H1 (cell line): ENCODE measurements at regions not wholly inside any gene's neighbourhood (a gene's known extent, or its start where the extent isn't known, plus 50 kb on each side); places are given as distances from the start of the nearest gene placed in this dataset.

Experiments
- CTCF ChIA-PET: fragments of 300-600 bp; sonication (Branson Sonifier 250); formaldehyde crosslinking; loops from one replicate; lab custom pipeline; 2021; ENCODE audit not compliant: partially characterized antibody; lab: Charles Lee
- POLR2A ChIA-PET: fragments of 300-600 bp; sonication (Branson Sonifier 250); formaldehyde crosslinking; loops from one replicate; lab custom pipeline; 2021; ENCODE audit warnings: inconsistent platforms; ENCODE audit not compliant: partially characterized antibody; lab: Charles Lee
- DNase-seq, 2 experiments: peaks; one replicate each; pipeline versions ENCODE4 v3.0.0 to v3.0.0-alpha.2; 2010 to 2022; ENCODE audit warnings: low spot score in 2 of 2, low read depth in 1 of 2, mixed read lengths in 1 of 2
- FAIRE-seq: peaks from 2 replicates; lab custom pipeline; 2011; peaks lifted over from hg19 to GRCh38; lab: Jason Lieb, UNC
- H2AFZ ChIP-seq: 2 replicates; pipeline ENCODE4 v1.8.1; 2012; ENCODE audit warnings: low read length, inconsistent platforms
- H2AK5ac ChIP-seq: 2 replicates; pipeline ENCODE4 v1.6.1; 2013; ENCODE audit warnings: low read depth, low read length
- H2BK120ac ChIP-seq: replicated peaks from 2 replicates; pipeline ENCODE3; 2013; ENCODE audit warnings: low read depth, low read length, inconsistent platforms
- H2BK12ac ChIP-seq: 2 replicates; pipeline ENCODE4 v1.6.1; 2013; ENCODE audit warnings: low read depth, low read length
- H2BK15ac ChIP-seq: 2 replicates; pipeline ENCODE4 v1.6.1; 2013; ENCODE audit warnings: low read length
- H2BK20ac ChIP-seq: 2 replicates; pipeline ENCODE4 v1.6.1; 2013; ENCODE audit warnings: low read length
- H2BK5ac ChIP-seq: 2 replicates; pipeline ENCODE4 v1.6.1; 2013; ENCODE audit warnings: low read depth, low read length
- H3K14ac ChIP-seq: 2 replicates; pipeline ENCODE4 v1.6.1; 2013; ENCODE audit warnings: inconsistent platforms; ENCODE audit not compliant: insufficient read length
- H3K18ac ChIP-seq: 2 replicates; pipeline ENCODE4 v1.6.1; 2013; ENCODE audit warnings: low read length; ENCODE audit errors: extremely low read depth
- H3K23ac ChIP-seq: 2 replicates; pipeline ENCODE4 v1.6.1; 2013; ENCODE audit warnings: inconsistent platforms; ENCODE audit not compliant: insufficient read length
- H3K23me2 ChIP-seq: 2 replicates; pipeline ENCODE4 v1.6.1; 2013; ENCODE audit warnings: low read depth, low read length
- H3K27ac ChIP-seq: 2 replicates; pipeline ENCODE4 v1.6.1; 2011; ENCODE audit warnings: low read depth, low read length, inconsistent platforms
- H3K27me3 ChIP-seq, 4 experiments: replicated peaks in 1 of 4; 1 replicate in 1 of 4; 2 replicates in 3 of 4; pipeline versions ENCODE4 v1.6.1 to v1.8.1; 2011 to 2013; ENCODE audit warnings: low read length in 3 of 4, mild to moderate bottlenecking in 3 of 4, inconsistent platforms in 2 of 4, mixed read lengths in 2 of 4, moderate library complexity in 1 of 4; ENCODE audit not compliant: control insufficient read depth in 3 of 4, insufficient read depth in 3 of 4; ENCODE audit errors: extremely low read depth in 1 of 4
- H3K36me3 ChIP-seq, 4 experiments: 2 replicates each; pipeline versions ENCODE4 v1.6.1 to v1.8.1; 2011 to 2013; ENCODE audit warnings: mild to moderate bottlenecking in 4 of 4, low read length in 3 of 4, moderate library complexity in 2 of 4, control low read depth in 1 of 4, inconsistent platforms in 1 of 4; ENCODE audit not compliant: insufficient read depth in 4 of 4, control insufficient read depth in 2 of 4
- H3K4ac ChIP-seq: replicated peaks from 2 replicates; pipeline ENCODE3; 2013; ENCODE audit warnings: low read length, low read depth, mixed read lengths, inconsistent platforms; ENCODE audit not compliant: insufficient read length
- H3K4me1 ChIP-seq, 4 experiments: replicated peaks in 1 of 4; 1 replicate in 1 of 4; 2 replicates in 3 of 4; pipeline versions ENCODE4 v1.6.1 to v1.8.1; 2011 to 2013; ENCODE audit warnings: low read length in 3 of 4, inconsistent platforms in 2 of 4, mixed read lengths in 1 of 4; ENCODE audit not compliant: insufficient read depth in 4 of 4, control insufficient read depth in 3 of 4
- H3K4me2 ChIP-seq, 2 experiments: 2 replicates each; pipeline versions ENCODE4 v1.6.1 to v1.8.1; 2011 to 2013; ENCODE audit warnings: low read depth in 2 of 2, low read length in 2 of 2, control low read depth in 1 of 2, inconsistent platforms in 1 of 2, mild to moderate bottlenecking in 1 of 2; ENCODE audit not compliant: insufficient read depth in 1 of 2
- H3K4me3 ChIP-seq, 4 experiments: fragments of 200-600, 300-600 bp in 1 of 4; sonication (generic), shearing (Covaris generic), sonication (Bioruptor Twin) in 1 of 4; 2 replicates each; pipeline versions ENCODE4 v1.5.1 to v1.8.1; 2011 to 2016; ENCODE audit warnings: low read length in 4 of 4, low read depth in 3 of 4, control low read depth in 2 of 4, inconsistent platforms in 2 of 4, mild to moderate bottlenecking in 2 of 4, mixed read lengths in 1 of 4, moderate library complexity in 1 of 4; ENCODE audit not compliant: insufficient read depth in 2 of 4; ENCODE audit errors: extremely low read depth in 1 of 4
- H3K56ac ChIP-seq: replicated peaks from 2 replicates; pipeline ENCODE3; 2013; ENCODE audit warnings: low read depth, mild to moderate bottlenecking, mixed read lengths, low read length, inconsistent platforms; ENCODE audit not compliant: insufficient read length
- H3K79me1 ChIP-seq: 2 replicates; pipeline ENCODE4 v1.6.1; 2013; ENCODE audit warnings: low read depth, low read length, control low read depth
- H3K79me2 ChIP-seq, 2 experiments: 2 replicates each; pipeline versions ENCODE4 v1.6.1 to v1.8.1; 2012 to 2013; ENCODE audit warnings: low read length in 2 of 2, mild to moderate bottlenecking in 2 of 2, inconsistent platforms in 1 of 2; ENCODE audit not compliant: insufficient read depth in 2 of 2, control insufficient read depth in 1 of 2
- H3K9ac ChIP-seq, 4 experiments: replicated peaks in 1 of 4; 1 replicate in 1 of 4; 2 replicates in 3 of 4; pipeline versions ENCODE4 v1.6.1 to v1.8.1; 2011 to 2013; ENCODE audit warnings: low read depth in 3 of 4, low read length in 3 of 4, control low read depth in 2 of 4, mild to moderate bottlenecking in 2 of 4, moderate library complexity in 2 of 4, inconsistent platforms in 1 of 4; ENCODE audit errors: extremely low read depth in 1 of 4
- H3K9me3 ChIP-seq, 2 experiments: 2 replicates each; pipeline versions ENCODE4 v1.6.1 to v1.8.1; 2012 to 2013; ENCODE audit warnings: mild to moderate bottlenecking in 2 of 2, moderate library complexity in 2 of 2, control low read depth in 1 of 2, inconsistent platforms in 1 of 2, low read depth in 1 of 2, low read length in 1 of 2, mixed read lengths in 1 of 2; ENCODE audit not compliant: insufficient read depth in 2 of 2
- H4K20me1 ChIP-seq, 2 experiments: replicated peaks in 1 of 2; 2 replicates each; pipeline versions ENCODE3 to v1.8.1; 2011 to 2013; ENCODE audit warnings: inconsistent platforms in 2 of 2, low read length in 2 of 2, mild to moderate bottlenecking in 1 of 2; ENCODE audit not compliant: insufficient read depth in 2 of 2, control insufficient read depth in 1 of 2
- H4K5ac ChIP-seq: 2 replicates; pipeline ENCODE4 v1.6.1; 2013; ENCODE audit warnings: low read length, low read depth, mixed read lengths, inconsistent platforms; ENCODE audit not compliant: insufficient read length
- H4K8ac ChIP-seq: 2 replicates; pipeline ENCODE4 v1.8.0; 2013; ENCODE audit warnings: mild to moderate bottlenecking, moderate library complexity, low read length, inconsistent platforms; ENCODE audit not compliant: insufficient read depth; ENCODE audit errors: extremely low read depth
- H4K91ac ChIP-seq: replicated peaks from 2 replicates; pipeline ENCODE3; 2013; ENCODE audit warnings: low read length, mixed read lengths, inconsistent platforms; ENCODE audit not compliant: insufficient read length
- ASH2L ChIP-seq: fragments of 200-600, 300-600 bp; sonication (generic); IDR thresholded peaks from one replicate; pipeline ENCODE4 v1.7.1; 2017; ENCODE audit warnings: low read length
- BACH1 ChIP-seq: IDR thresholded peaks from 2 replicates; pipeline ENCODE4 v1.6.1; 2012; ENCODE audit warnings: low read length, improper control_type of control experiment
- BRCA1 ChIP-seq: IDR thresholded peaks from 2 replicates; pipeline ENCODE4 v1.6.1; 2012; ENCODE audit warnings: low read depth, low read length, improper control_type of control experiment
- CBX8 ChIP-seq: fragments of 300-800, 300-1000 bp; sonication (generic); IDR thresholded peaks from 2 replicates; pipeline ENCODE4 v1.7.1; 2016; ENCODE audit warnings: low read depth, low read length, borderline replicate concordance
- GABPA ChIP-seq: IDR thresholded peaks from 2 replicates; pipeline ENCODE4 v1.6.1; 2011; ENCODE audit warnings: mild to moderate bottlenecking, low read length, moderate library complexity, borderline replicate concordance; ENCODE audit not compliant: insufficient read depth
- JUND ChIP-seq: IDR thresholded peaks from 2 replicates; pipeline ENCODE4 v1.6.1; 2011; ENCODE audit warnings: mild to moderate bottlenecking, improper control_type of control experiment, low read length
- SAP30 ChIP-seq: fragments of 300-600 bp; sonication (generic); IDR thresholded peaks from 2 replicates; pipeline ENCODE4 v1.7.1; 2012; ENCODE audit warnings: low read length, moderate library complexity, mild to moderate bottlenecking, inconsistent platforms; ENCODE audit not compliant: insufficient read depth, insufficient replicate concordance
- SIN3A ChIP-seq, 2 experiments: IDR thresholded peaks in 1 of 2; conservative IDR thresholded peaks in 1 of 2; 2 replicates each; pipeline ENCODE4 v1.6.1; 2011 to 2012; ENCODE audit warnings: low read length in 2 of 2, improper control_type of control experiment in 1 of 2, low read depth in 1 of 2, mild to moderate bottlenecking in 1 of 2
- TAF7 ChIP-seq: optimal IDR thresholded peaks from 2 replicates; pipeline ENCODE3; 2011; ENCODE audit warnings: low read depth, mild to moderate bottlenecking, inconsistent platforms, low read length, moderate library complexity, borderline replicate concordance
- YY1 ChIP-seq: IDR thresholded peaks from 2 replicates; pipeline ENCODE4 v1.6.1; 2011; ENCODE audit warnings: low read depth, mild to moderate bottlenecking, low read length
- ZNF274 ChIP-seq: IDR thresholded peaks from 2 replicates; pipeline ENCODE4 v1.7.0; 2012; ENCODE audit warnings: low read length, borderline replicate concordance; ENCODE audit errors: extremely low read depth
- WGBS, 2 experiments: shearing (Covaris generic) in 1 of 2; methylation state at CpG; one replicate each; pipeline versions ENCODE4 v1.1.6 to v1.1.7; 2013 to 2015; ENCODE audit warnings: low lambda C conversion rate in 2 of 2, mixed read lengths in 2 of 2, inconsistent platforms in 1 of 2, low coverage in 1 of 2, missing lambda C conversion rate in 1 of 2; ENCODE audit not compliant: insufficient replicate concordance in 2 of 2, insufficient coverage in 1 of 2, insufficient read length in 1 of 2; ENCODE audit errors: extremely low coverage in 1 of 2, missing lambda C conversion rate in 1 of 2; 5-methylcytosine and 5-hydroxymethylcytosine counted together
- TF ChIP-seq, protein P1 (sequence below), 3 experiments: IDR thresholded peaks; 1 replicate in 2 of 3; 2 replicates in 1 of 3; pipeline versions ENCODE4 v1.5.1 to v1.6.1; 2011; ENCODE audit warnings: low read length in 3 of 3, mild to moderate bottlenecking in 3 of 3, inconsistent platforms in 2 of 3, low read depth in 1 of 3, moderate library complexity in 1 of 3; ENCODE audit not compliant: insufficient read depth in 1 of 3; ENCODE audit errors: control extremely low read depth in 1 of 3

DNA sequence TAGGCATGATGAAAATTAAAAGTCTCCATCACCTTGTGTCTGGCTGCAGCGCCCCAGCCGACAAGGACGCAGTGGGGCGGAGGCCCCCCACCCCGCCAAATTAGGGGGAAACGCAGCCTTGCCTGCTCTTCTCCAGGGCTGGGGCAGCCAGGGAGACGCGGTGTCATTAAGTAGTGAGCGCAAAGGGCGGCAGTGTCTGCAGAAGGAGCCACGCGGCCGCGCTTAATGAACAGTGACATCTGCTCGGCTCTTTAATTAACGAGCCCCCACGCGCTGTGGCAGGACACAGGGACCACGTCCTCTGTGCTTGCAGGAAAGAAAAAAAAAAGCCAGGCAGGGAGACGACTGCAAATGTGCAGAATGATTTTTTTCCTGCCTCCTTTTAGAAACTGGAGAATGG, 93.4 kb upstream of the NCOR2 start:
- Histone ChIP-seq H2BK120ac (no peak overlapping the region), H3K4me2 (no peak overlapping the region), H2BK12ac (no peak overlapping the region), H4K5ac (no peak overlapping the region), H4K20me1 (no peaks in the 10 kb centered on the region), H3K14ac (no peak overlapping the region), H4K8ac (no peak overlapping the region; the same call in 1 of the 2 replicates), H3K9me3 (peaks cover 0 to 3% of the 10 kb centered on the region in 2 experiments; a peak in 1 of 4 replicates), H2AK5ac (no peak overlapping the region), H3K4ac (no peak overlapping the region), H2BK5ac (no peak overlapping the region), H3K56ac (no peak overlapping the region), H3K27me3 (no peaks in the 10 kb centered on the region), H3K36me3 (no peaks in the 10 kb centered on the region), H3K4me1 (peaks cover 0 to 8% (median 2%) of the 10 kb centered on the region in 4 experiments; a peak in 4 of 7 replicates), H3K79me1 (no peaks in the 10 kb centered on the region), H3K4me3 (no peak overlapping the region), H2AFZ (no peak overlapping the region), H3K23ac (no peak overlapping the region), H3K23me2 (no peaks in the 10 kb centered on the region), H3K27ac (no peak overlapping the region), H2BK20ac (no peak overlapping the region), H3K79me2 (no peaks in the 10 kb centered on the region), H3K9ac (no peak overlapping the region), H4K91ac (no peak overlapping the region), H2BK15ac (no peak overlapping the region), H3K18ac (no peak overlapping the region)
- FAIRE-seq (no peak), DNase-seq (no peak)
- 87% methylated on average over 20 of the region's 20 CpGs; no CpG with 5 or more reads in 1 of the 2 experiments for WGBS, 2 experiments
- POLR2A ChIA-PET, result interaction anchor here (0.7 to 1.3 kb wide), 2 partner anchors 13 to 136 kb away, joined by 3 read pairs; no protein-coding TSS in a partner anchor
- CTCF ChIA-PET, result interaction anchor here (1.0 to 1.7 kb wide), 4 partner anchors 21 to 98 kb away, joined by 3 to 7 read pairs (median 4); no protein-coding TSS in a partner anchor
- TF ChIP-seq YY1, result no peak
- TF ChIP-seq, protein P1, sequence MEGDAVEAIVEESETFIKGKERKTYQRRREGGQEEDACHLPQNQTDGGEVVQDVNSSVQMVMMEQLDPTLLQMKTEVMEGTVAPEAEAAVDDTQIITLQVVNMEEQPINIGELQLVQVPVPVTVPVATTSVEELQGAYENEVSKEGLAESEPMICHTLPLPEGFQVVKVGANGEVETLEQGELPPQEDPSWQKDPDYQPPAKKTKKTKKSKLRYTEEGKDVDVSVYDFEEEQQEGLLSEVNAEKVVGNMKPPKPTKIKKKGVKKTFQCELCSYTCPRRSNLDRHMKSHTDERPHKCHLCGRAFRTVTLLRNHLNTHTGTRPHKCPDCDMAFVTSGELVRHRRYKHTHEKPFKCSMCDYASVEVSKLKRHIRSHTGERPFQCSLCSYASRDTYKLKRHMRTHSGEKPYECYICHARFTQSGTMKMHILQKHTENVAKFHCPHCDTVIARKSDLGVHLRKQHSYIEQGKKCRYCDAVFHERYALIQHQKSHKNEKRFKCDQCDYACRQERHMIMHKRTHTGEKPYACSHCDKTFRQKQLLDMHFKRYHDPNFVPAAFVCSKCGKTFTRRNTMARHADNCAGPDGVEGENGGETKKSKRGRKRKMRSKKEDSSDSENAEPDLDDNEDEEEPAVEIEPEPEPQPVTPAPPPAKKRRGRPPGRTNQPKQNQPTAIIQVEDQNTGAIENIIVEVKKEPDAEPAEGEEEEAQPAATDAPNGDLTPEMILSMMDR (IDR thresholded peaks at IDR 0.05; ENCODE audit: control extremely low read depth in 1 of 3, insufficient read depth in 1 of 3, low read depth in 1 of 3, low read length in 3 of 3), result no peak
- TF ChIP-seq BRCA1, result no peak
- no peak for TF ChIP-seq CBX8
- TF ChIP-seq ZNF274, result no peak
- no peak for TF ChIP-seq SAP30
- TF ChIP-seq JUND, result no peak
- TF ChIP-seq TAF7, result no peak
- no peak for TF ChIP-seq SIN3A (conservative IDR thresholded peaks at IDR 0.05 in 1 of 2, IDR thresholded peaks at IDR 0.05 in 1 of 2; ENCODE audit: low read depth in 1 of 2, low read length in 2 of 2)
- no peak for TF ChIP-seq GABPA
- no peak for TF ChIP-seq BACH1
- TF ChIP-seq ASH2L, result no peak
